HG02981 (cell line): ENCODE measurements at regions not wholly inside any gene's neighbourhood (a gene's known extent, or its start where the extent isn't known, plus 50 kb on each side); places are given as distances from the start of the nearest gene placed in this dataset.

Source experiments
- ATAC-seq: cut with Tn5 transposase; IDR thresholded peaks from one replicate; pipeline ENCODE4 v1.9.1; 2021; ENCODE audit warnings: mild to moderate bottlenecking, moderate library complexity; ENCODE audit not compliant: unreplicated experiment

GRCh38 chr1:42035205-42035829 is 116.6 kb upstream of the HIVEP3 start:
- peak; percentile 66 for ATAC-seq

GRCh38 chr1:42034426-42034825 is 115.7 kb upstream of the HIVEP3 start:
- no peak for ATAC-seq

- ATAC-seq: no peak
Measured at GRCh38 chr1:42033629-42034028, 114.9 kb upstream of the HIVEP3 start.

- no peak for ATAC-seq
Measured at GRCh38 chr1:42017730-42018129, 99.0 kb upstream of the HIVEP3 start.

- peak; percentile 77 for ATAC-seq
Measured at GRCh38 chr1:42017259-42017658, 98.5 kb upstream of the HIVEP3 start.

GRCh38 chr1:42014823-42015222 is 96.1 kb upstream of the HIVEP3 start:
- ATAC-seq: no peak

- no peak for ATAC-seq
Measured at GRCh38 chr1:42013881-42014470, 95.3 kb upstream of the HIVEP3 start.

- ATAC-seq: no peak
Measured at GRCh38 chr1:42012852-42013251, 94.1 kb upstream of the HIVEP3 start.

- no peak for ATAC-seq
Measured at GRCh38 chr1:42010381-42010780, 91.7 kb upstream of the HIVEP3 start.

- ATAC-seq: no peak
Measured at GRCh38 chr1:42008264-42008663, 89.5 kb upstream of the HIVEP3 start.

- no peak for ATAC-seq
Measured at GRCh38 chr1:42006836-42007235, 88.1 kb upstream of the HIVEP3 start.

- no peak for ATAC-seq
Measured at GRCh38 chr1:42006093-42006492, 87.4 kb upstream of the HIVEP3 start.

- ATAC-seq: no peak
Measured at GRCh38 chr1:42005530-42005929, 86.8 kb upstream of the HIVEP3 start.

GRCh38 chr1:42004860-42005259 is 86.1 kb upstream of the HIVEP3 start:
- no peak for ATAC-seq

- ATAC-seq: no peak
Measured at GRCh38 chr1:42004322-42004721, 85.6 kb upstream of the HIVEP3 start.

GRCh38 chr1:42003433-42003832 is 84.7 kb upstream of the HIVEP3 start:
- ATAC-seq: no peak

- no peak for ATAC-seq
Measured at GRCh38 chr1:42002220-42002619, 83.5 kb upstream of the HIVEP3 start.

- no peak for ATAC-seq
Measured at GRCh38 chr1:42000766-42001165, 82.0 kb upstream of the HIVEP3 start.

- ATAC-seq: no peak
Measured at GRCh38 chr1:41999884-42000283, 81.2 kb upstream of the HIVEP3 start.

GRCh38 chr1:41998250-41998649 is 79.5 kb upstream of the HIVEP3 start:
- ATAC-seq: no peak

GRCh38 chr1:41997153-41997552 is 78.4 kb upstream of the HIVEP3 start:
- no peak for ATAC-seq

- ATAC-seq: no peak
Measured at GRCh38 chr1:41995441-41996130, 76.9 kb upstream of the HIVEP3 start.
